Activated CD4-positive, alpha-beta T cell treated with anti-CD3 and anti-CD28 coated beads for 36 hours (primary cell): ENCODE measurements at regions not wholly inside any gene's neighbourhood (a gene's known extent, or its start where the extent isn't known, plus 50 kb on each side); places are given as distances from the start of the nearest gene placed in this dataset.
"Not testable (repeated sequence)": the region's sequence is repeated elsewhere in the genome, so short reads cannot be mapped to it uniquely, and the experiment has no call there.

Experiments used
- ATAC-seq: fragments of 200-7000 bp; cut with Tn5 transposase; one replicate; pipeline ENCODE4 v1.10.0; 2021; ENCODE audit warnings: mild to moderate bottlenecking, moderate library complexity
- CTCF ChIA-PET: fragments of 350-600 bp; sonication (Branson Sonifier 250); formaldehyde crosslinking; loops from one replicate; lab custom pipeline; 2021; ENCODE audit warnings: antibody characterized with exemption; lab: Charles Lee
- POLR2A ChIA-PET: fragments of 350-600 bp; sonication (Branson Sonifier 250); formaldehyde crosslinking; loops from one replicate; lab custom pipeline; 2021; ENCODE audit warnings: antibody characterized with exemption, inconsistent platforms; lab: Charles Lee
- DNase-seq: peaks from one replicate; pipeline ENCODE4 v3.0.0-alpha.2; 2020
- H3K27ac Mint-ChIP-seq: one replicate; pipeline ENCODE4 v1.8.0; 2021; ENCODE audit warnings: mixed read lengths
- H3K27me3 Mint-ChIP-seq: one replicate; pipeline ENCODE4 v1.8.0; 2021; ENCODE audit warnings: mixed read lengths
- H3K36me3 Mint-ChIP-seq: one replicate; pipeline ENCODE4 v1.8.0; 2021; ENCODE audit warnings: low read depth, mixed read lengths
- H3K4me1 Mint-ChIP-seq: one replicate; pipeline ENCODE4 v1.8.0; 2021; ENCODE audit warnings: mixed read lengths
- H3K4me3 Mint-ChIP-seq: one replicate; pipeline ENCODE4 v1.8.0; 2021; ENCODE audit warnings: mild to moderate bottlenecking, moderate library complexity, mixed read lengths
- H3K9me3 Mint-ChIP-seq: one replicate; pipeline ENCODE4 v1.8.0; 2021; ENCODE audit warnings: low read depth, mixed read lengths
- intact Hi-C, 2 experiments: fragments of 100-400 bp; cut with DNase I in 1 of 2; cut with micrococcal nuclease in 1 of 2; formaldehyde crosslinking; loops; one replicate each; pipeline versions ENCODE4 v1.14.2 to v1.15.1; 2022 to 2024; cut with DNase I, micrococcal nuclease

DNA sequence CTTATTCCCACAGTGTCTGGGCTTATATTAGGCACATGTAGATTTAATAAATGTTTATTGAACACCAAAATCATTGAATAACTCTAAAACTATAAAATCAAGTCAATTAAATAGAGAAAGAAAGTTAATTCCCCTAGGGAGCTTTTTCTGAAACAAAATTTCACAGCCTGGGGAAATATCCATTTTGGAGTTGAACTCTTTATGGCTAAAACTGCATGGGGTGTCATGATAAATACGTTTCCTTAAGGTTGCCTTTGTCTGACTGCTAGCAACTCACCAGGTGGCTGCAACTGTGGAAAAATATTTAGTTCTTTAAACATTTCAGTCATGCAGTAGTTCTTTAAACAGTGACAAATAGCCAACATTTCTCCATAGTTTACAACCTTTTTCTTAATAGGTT, 496.1 kb downstream of the LRRIQ3 start:
- no peak overlapping the region for H3K27ac Mint-ChIP-seq
- H3K9me3 Mint-ChIP-seq, result no peaks in the 10 kb centered on the region
- CTCF ChIA-PET, result no interaction called here
- no peak overlapping the region for H3K4me3 Mint-ChIP-seq
- intact Hi-C loops, result no loop called here
- no peaks in the 10 kb centered on the region for H3K4me1 Mint-ChIP-seq
- no peak for DNase-seq
- no peak for ATAC-seq
- no peaks in the 10 kb centered on the region for H3K36me3 Mint-ChIP-seq
- POLR2A ChIA-PET, result no interaction called here
- no peaks in the 10 kb centered on the region for H3K27me3 Mint-ChIP-seq

DNA sequence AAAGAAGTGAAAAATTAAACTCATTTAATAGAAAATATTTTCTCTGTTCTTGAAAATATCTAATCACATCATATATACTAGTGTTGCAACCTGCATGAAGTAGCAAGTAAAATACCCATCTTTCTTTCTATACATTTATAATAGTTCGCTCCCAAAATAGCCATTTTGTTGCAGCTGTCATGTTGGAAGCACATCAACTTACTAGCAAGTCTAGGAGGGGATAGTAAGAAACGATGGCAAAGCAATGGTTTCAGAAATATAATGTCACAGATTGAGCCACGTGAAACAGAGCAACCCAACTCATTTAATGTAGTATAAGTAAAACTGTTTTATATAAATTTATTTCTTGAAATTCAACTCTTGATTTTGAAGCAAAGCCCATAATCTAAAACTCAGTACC, 521.8 kb downstream of the LRRIQ3 start:
- POLR2A ChIA-PET, result no interaction called here
- H3K4me1 Mint-ChIP-seq, result no peaks in the 10 kb centered on the region
- DNase-seq, result no peak
- no peak overlapping the region for H3K27ac Mint-ChIP-seq
- CTCF ChIA-PET, result no interaction called here
- no peaks in the 10 kb centered on the region for H3K36me3 Mint-ChIP-seq
- H3K9me3 Mint-ChIP-seq, result no peaks in the 10 kb centered on the region
- H3K27me3 Mint-ChIP-seq, result no peaks in the 10 kb centered on the region
- no peak for ATAC-seq
- H3K4me3 Mint-ChIP-seq, result no peak overlapping the region
- intact Hi-C loops, result no loop called here

DNA sequence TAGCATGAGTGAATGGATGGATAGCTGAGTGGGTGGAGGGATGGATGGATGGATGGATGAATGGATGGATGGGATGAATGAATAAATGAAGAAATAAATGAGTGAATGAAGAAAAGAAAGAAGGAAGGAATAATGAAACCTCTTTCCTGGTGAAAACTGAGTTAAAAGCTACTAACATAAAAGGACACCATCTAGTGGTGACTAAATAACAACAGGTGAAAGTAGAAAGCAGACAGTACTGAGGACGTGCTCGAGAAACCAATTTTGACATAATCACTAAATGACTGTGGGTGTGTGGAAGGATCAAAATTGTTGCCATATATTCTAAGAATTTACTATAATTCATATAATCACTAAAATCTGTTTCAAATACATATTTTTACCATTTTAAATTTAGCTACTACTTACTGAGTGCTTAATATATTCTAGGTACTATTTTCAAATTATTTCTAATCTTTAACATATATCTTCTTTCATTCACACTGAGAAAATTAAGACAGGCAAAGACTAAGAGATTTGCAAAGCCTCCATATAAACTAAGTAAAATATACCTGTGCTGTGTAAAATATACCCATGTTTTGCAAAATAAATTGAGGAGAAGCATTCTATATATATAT, 522.9 kb downstream of the LRRIQ3 start:
- no peak for DNase-seq
- no peaks in the 10 kb centered on the region for H3K9me3 Mint-ChIP-seq
- no peaks in the 10 kb centered on the region for H3K36me3 Mint-ChIP-seq
- POLR2A ChIA-PET, result no interaction called here
- H3K4me3 Mint-ChIP-seq, result no peak overlapping the region
- CTCF ChIA-PET, result interaction anchor here (0.8 to 1.8 kb wide), 3 partner anchors 14 to 24 kb away, joined by 3 to 5 read pairs (median 3); no protein-coding TSS in a partner anchor
- intact Hi-C loops, result no loop called here
- no peaks in the 10 kb centered on the region for H3K27me3 Mint-ChIP-seq
- H3K4me1 Mint-ChIP-seq, result no peaks in the 10 kb centered on the region
- ATAC-seq, result no peak
- H3K27ac Mint-ChIP-seq, result no peak overlapping the region

DNA sequence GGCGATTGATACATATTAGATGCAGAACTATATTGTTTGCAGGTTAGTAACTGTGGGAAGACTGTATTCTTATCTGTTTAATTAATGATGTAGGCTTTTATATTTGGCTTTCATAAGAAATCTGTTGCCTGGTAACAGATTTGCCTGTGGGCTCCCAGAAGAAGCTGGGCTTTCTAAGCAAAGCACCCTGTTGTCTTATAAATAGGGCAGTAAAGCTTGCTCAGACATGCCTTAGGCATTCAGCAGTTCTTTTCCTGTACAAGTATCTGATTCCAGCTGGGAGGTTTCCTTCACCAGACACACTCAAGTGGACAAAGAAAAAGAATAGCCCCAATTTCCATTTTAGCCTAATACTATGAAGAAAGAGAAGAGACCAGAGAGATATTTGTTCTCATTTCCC, 524.0 kb downstream of the LRRIQ3 start:
- Mint-ChIP-seq H3K36me3 (no peaks in the 10 kb centered on the region), H3K4me3 (no peak overlapping the region), H3K27ac (no peak overlapping the region), H3K27me3 (no peaks in the 10 kb centered on the region), H3K9me3 (no peaks in the 10 kb centered on the region), H3K4me1 (no peaks in the 10 kb centered on the region)
- POLR2A ChIA-PET, result no interaction called here
- CTCF ChIA-PET, result interaction anchor here (0.8 to 1.8 kb wide), 3 partner anchors 16 to 43 kb away, joined by 3 to 5 read pairs (median 3); no protein-coding TSS in a partner anchor
- ATAC-seq (no peak), DNase-seq (no peak)
- intact Hi-C loops, result no loop called here

DNA sequence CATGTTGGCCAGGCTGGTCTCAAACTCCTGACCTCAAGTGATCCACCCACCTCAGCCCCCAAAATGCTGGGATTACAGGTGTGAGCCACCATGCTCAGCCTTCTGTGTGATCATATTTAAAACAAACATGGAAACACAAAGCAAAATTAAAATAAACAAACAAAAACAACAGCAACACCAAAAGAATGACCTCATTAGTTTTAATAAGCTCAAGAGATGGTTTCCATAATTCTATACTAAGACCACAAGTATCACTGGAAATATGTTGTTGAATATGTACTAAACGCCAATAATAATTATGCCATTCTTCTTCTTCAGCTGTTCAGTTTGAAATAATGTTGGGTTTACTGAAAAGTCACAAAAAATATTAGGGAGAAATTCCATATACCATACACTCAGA, 526.4 kb downstream of the LRRIQ3 start:
- no peak overlapping the region for H3K27ac Mint-ChIP-seq
- no peaks in the 10 kb centered on the region for H3K27me3 Mint-ChIP-seq
- DNase-seq (no peak), ATAC-seq (no peak)
- no peaks in the 10 kb centered on the region for H3K36me3 Mint-ChIP-seq
- no peaks in the 10 kb centered on the region for H3K4me1 Mint-ChIP-seq
- intact Hi-C loops, result no loop called here
- ChIA-PET POLR2A (no interaction called here), CTCF (no interaction called here)
- no peak overlapping the region for H3K4me3 Mint-ChIP-seq
- H3K9me3 Mint-ChIP-seq, result no peaks in the 10 kb centered on the region

DNA sequence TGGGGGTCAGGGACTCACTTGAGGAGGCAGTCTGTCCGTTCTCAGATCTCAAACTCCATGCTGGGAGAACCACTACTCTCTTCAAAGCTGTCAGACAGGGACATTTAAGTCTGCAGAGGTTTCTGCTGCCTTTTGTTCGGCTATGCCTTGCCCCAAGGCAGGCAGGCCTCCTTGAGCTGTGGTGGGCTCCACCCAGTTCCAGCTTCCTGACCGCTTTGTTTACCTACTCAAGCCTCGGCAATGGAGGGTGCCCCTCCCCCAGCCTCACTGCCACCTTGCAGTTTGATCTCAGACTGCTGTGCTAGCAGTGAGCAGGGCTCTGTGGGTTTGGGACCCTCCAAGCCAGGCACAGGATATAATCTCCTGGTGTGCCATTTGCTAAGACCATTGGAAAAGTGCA, 530.0 kb downstream of the LRRIQ3 start:
- ATAC-seq, H3K9me3 Mint-ChIP-seq, H3K4me3 Mint-ChIP-seq, CTCF ChIA-PET, intact Hi-C loops, DNase-seq, H3K27ac Mint-ChIP-seq, H3K36me3 Mint-ChIP-seq, H3K4me1 Mint-ChIP-seq, H3K27me3 Mint-ChIP-seq, POLR2A ChIA-PET: not testable (repeated sequence)

DNA sequence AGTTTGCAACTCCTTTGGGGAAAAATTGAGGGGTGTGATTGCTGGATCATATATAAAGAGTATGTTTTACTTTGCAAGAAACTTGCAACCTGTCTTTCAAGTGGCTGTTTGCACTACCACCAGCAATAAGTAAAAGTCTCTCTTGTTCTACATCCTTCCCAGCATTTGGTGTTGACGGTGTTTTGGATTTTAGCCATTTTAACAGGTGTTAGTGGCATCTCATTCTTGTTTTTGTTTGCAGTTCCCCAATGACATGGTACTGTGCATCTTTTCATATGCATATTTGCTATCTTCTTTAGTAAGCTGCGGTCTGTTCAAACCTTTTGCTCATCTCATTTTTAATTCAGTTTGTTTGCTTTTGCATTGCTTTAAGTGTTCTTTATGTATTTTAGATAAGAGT, 535.5 kb downstream of the LRRIQ3 start:
- H3K36me3 Mint-ChIP-seq, result no peaks in the 10 kb centered on the region
- no peak overlapping the region for H3K27ac Mint-ChIP-seq
- ChIA-PET CTCF (no interaction called here), POLR2A (no interaction called here)
- ATAC-seq (no peak), DNase-seq (no peak)
- intact Hi-C loops, result no loop called here
- H3K4me3 Mint-ChIP-seq, result no peak overlapping the region
- no peaks in the 10 kb centered on the region for H3K27me3 Mint-ChIP-seq
- no peaks in the 10 kb centered on the region for H3K4me1 Mint-ChIP-seq
- peaks cover 23% of the 10 kb centered on the region for H3K9me3 Mint-ChIP-seq

DNA sequence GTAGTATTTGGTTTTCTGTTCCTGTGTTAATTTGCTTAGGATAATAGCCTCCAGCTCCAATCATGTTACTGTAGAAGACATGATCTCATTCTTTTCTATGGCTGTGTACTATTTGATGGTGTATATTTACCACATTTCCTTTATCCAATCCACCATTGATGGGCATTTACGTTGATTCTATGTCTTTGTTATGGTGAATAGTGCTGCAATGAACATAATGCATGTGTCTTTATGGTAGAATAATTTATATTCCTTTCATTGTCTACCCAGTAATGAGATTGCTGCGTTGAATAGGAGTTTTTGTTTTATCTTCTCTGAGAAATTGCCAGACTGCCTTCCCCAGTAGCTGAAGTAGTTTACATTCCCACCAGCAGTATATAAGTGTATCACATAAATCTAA, 538.8 kb downstream of the LRRIQ3 start:
- ChIA-PET CTCF (no interaction called here), POLR2A (no interaction called here)
- H3K27me3 Mint-ChIP-seq, result no peaks in the 10 kb centered on the region
- H3K4me1 Mint-ChIP-seq, result no peaks in the 10 kb centered on the region
- no peak overlapping the region for H3K4me3 Mint-ChIP-seq
- peaks cover 16% of the 10 kb centered on the region for H3K9me3 Mint-ChIP-seq
- ATAC-seq (no peak), DNase-seq (no peak)
- intact Hi-C loops, result no loop called here
- no peaks in the 10 kb centered on the region for H3K36me3 Mint-ChIP-seq
- no peak overlapping the region for H3K27ac Mint-ChIP-seq

DNA sequence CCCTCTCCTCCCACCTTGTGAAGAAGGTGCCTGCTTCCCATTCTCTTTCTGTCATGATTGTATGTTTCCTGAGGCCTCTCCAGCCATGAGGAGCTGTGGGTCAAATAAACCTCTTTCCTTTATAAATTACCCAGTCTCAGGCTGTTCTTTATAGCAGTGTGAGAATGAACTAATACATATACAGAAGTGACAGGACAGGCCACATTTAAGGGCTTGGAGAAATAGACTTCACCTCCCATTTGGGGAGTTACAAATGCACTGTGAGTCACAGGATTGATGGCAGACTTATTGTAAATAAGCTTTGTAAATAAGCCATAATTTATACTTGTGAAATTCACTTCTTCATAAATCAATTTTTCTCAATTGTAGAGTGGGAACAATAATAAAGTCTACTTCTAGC, 543.3 kb downstream of the LRRIQ3 start:
- DNase-seq (no peak), ATAC-seq (no peak)
- POLR2A ChIA-PET, result no interaction called here
- intact Hi-C loops, result no loop called here
- H3K4me3 Mint-ChIP-seq, result no peak overlapping the region
- peaks cover 1% of the 10 kb centered on the region for H3K9me3 Mint-ChIP-seq
- CTCF ChIA-PET, result no interaction called here
- no peak overlapping the region for H3K27ac Mint-ChIP-seq
- no peaks in the 10 kb centered on the region for H3K36me3 Mint-ChIP-seq
- H3K4me1 Mint-ChIP-seq, result no peaks in the 10 kb centered on the region
- no peaks in the 10 kb centered on the region for H3K27me3 Mint-ChIP-seq

DNA sequence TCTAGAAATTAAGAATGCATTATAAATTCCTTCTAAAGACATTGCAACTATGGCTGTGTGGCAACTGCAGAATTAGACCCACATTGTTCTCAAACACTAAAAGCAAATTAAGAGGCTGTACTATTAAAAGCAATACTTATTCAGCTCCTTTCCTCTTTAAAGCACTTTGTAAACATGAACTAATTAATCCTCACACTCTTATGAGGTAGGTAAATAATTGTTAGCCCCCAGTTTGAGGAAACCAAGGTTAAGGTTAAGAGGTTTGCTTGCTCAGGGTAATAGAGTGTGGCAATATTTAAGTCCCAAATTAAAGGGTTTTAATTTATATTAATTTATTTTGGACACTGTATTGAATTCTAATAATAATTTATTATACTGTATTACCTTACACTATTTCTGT, 553.8 kb downstream of the LRRIQ3 start:
- CTCF ChIA-PET, result no interaction called here
- no peak overlapping the region for H3K4me3 Mint-ChIP-seq
- intact Hi-C loops, result no loop called here
- ATAC-seq (no peak), DNase-seq (no peak)
- POLR2A ChIA-PET, result no interaction called here
- peaks cover 6% of the 10 kb centered on the region for H3K9me3 Mint-ChIP-seq
- H3K4me1 Mint-ChIP-seq, result no peaks in the 10 kb centered on the region
- H3K27me3 Mint-ChIP-seq, result no peaks in the 10 kb centered on the region
- no peaks in the 10 kb centered on the region for H3K36me3 Mint-ChIP-seq
- no peak overlapping the region for H3K27ac Mint-ChIP-seq

DNA sequence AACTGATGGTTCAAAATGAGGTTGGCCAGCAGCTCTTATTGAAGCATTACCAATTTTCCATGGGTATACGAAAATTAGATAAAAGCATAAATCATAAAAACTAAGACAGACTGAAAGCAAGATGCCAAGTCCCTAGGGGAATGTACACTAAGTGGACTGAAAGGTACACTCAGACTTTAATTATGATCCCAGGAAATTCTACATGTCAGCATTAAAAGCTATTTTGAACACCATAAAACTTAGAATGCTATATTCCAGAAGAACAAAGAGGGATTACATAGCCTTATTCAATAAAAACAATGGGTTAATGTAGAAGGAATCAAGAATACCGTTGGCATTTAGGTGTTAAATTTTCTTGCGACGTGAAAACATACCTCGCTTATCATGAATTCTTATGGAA, 558.5 kb downstream of the LRRIQ3 start:
- intact Hi-C loops, result no loop called here
- DNase-seq (no peak), ATAC-seq (no peak)
- Mint-ChIP-seq H3K36me3 (no peaks in the 10 kb centered on the region), H3K4me3 (no peak overlapping the region), H3K4me1 (no peaks in the 10 kb centered on the region), H3K27ac (no peak overlapping the region), H3K27me3 (no peaks in the 10 kb centered on the region), H3K9me3 (peaks cover 3% of the 10 kb centered on the region)
- ChIA-PET POLR2A (no interaction called here), CTCF (no interaction called here)

DNA sequence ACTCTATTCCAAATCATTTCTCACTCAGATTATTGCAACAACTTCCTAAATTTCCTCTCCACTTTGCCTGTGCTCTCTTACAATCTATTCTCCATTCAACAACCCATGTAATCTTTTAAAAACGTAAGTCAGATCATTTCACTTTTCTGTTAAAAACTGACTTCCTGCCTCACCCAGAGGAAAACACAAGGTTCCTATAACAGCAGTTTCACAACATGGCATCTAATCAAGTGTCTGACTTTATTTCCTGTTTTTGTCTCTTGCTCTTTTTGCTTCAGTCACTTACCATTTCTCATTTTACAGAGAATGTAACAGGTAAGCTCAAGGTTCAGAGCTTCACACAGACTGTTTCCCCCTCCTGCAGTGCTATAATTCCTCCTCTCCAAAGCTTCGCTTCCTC, 560.7 kb downstream of the LRRIQ3 start:
- H3K4me3 Mint-ChIP-seq, result no peak overlapping the region
- intact Hi-C loops, result no loop called here
- peaks cover 2% of the 10 kb centered on the region for H3K9me3 Mint-ChIP-seq
- H3K27me3 Mint-ChIP-seq, result no peaks in the 10 kb centered on the region
- H3K36me3 Mint-ChIP-seq, result no peaks in the 10 kb centered on the region
- CTCF ChIA-PET, result no interaction called here
- H3K4me1 Mint-ChIP-seq, result no peaks in the 10 kb centered on the region
- no peak for ATAC-seq
- DNase-seq, result no peak
- H3K27ac Mint-ChIP-seq, result no peak overlapping the region
- POLR2A ChIA-PET, result no interaction called here

DNA sequence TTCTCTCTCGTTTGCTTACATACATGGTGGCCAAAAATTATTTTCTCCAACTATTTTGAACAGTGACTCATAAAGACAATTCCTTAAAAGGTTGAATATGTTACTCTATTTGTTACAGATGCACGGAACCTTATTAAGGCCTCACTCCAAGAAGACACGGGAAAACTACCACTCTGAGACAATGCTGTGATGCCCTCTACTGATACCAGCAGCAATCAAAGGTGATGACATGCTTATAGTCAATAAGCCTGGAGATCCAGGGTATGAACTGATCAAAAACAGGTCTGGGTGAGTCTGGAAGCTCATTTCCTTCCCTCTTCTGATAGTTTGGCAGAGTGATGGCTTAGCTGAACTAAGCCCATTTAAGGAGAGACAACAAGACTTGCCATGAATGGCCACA, 563.0 kb downstream of the LRRIQ3 start:
- ChIA-PET CTCF (no interaction called here), POLR2A (no interaction called here)
- no peaks in the 10 kb centered on the region for H3K4me1 Mint-ChIP-seq
- ATAC-seq (no peak), DNase-seq (no peak)
- no peak overlapping the region for H3K4me3 Mint-ChIP-seq
- H3K27me3 Mint-ChIP-seq, result no peaks in the 10 kb centered on the region
- intact Hi-C loops, result no loop called here
- H3K36me3 Mint-ChIP-seq, result no peaks in the 10 kb centered on the region
- peaks cover 2% of the 10 kb centered on the region for H3K9me3 Mint-ChIP-seq
- no peak overlapping the region for H3K27ac Mint-ChIP-seq
